ENCODE measurements at regions not wholly inside any gene's neighbourhood (a gene's known extent, or its start where the extent isn't known, plus 50 kb on each side); places are given as distances from the start of the nearest gene placed in this dataset.

GRCh38 chr6:148212366-148212765 is 130.3 kb upstream of the SASH1 start:
- TF ChIP-seq CTCF (IDR thresholded peaks at IDR 0.05) = no peak
- no peak for TF ChIP-seq POLR2A (IDR thresholded peaks at IDR 0.05)

Data from body of pancreas (tissue), 4 donors.